GM23338 (cell line): ENCODE measurements at regions not wholly inside any gene's neighbourhood (a gene's known extent, or its start where the extent isn't known, plus 50 kb on each side); places are given as distances from the start of the nearest gene placed in this dataset.

ENCODE experiments used
- ATAC-seq: fragments of 200-7000 bp; cut with Tn5 transposase; 3 replicates; pipeline ENCODE4 v1.9.1; 2020
- DNase-seq: peaks from one replicate; pipeline ENCODE4 v3.0.0-alpha.2; 2015; ENCODE audit warnings: low spot score
- H2AFZ ChIP-seq: fragments of 200-600 bp; sonication (generic); 2 replicates; pipeline ENCODE4 v1.8.0; 2016; ENCODE audit warnings: antibody characterized with exemption, mild to moderate bottlenecking, moderate library complexity
- H3F3A ChIP-seq: fragments of 200-600 bp; sonication (generic); replicated peaks from 2 replicates; pipeline ENCODE4 v1.8.0; 2017; ENCODE audit warnings: antibody characterized with exemption, mixed run types, low read depth
- H3K27ac ChIP-seq: fragments of 200-600 bp; sonication (generic); 2 replicates; pipeline ENCODE4 v1.6.1; 2016; ENCODE audit warnings: low read depth
- H3K27me3 ChIP-seq: fragments of 200-600 bp; sonication (generic); 2 replicates; pipeline ENCODE4 v1.8.0; 2016; ENCODE audit warnings: mild to moderate bottlenecking, mixed run types, moderate library complexity; ENCODE audit not compliant: insufficient read depth
- H3K36me3 ChIP-seq: fragments of 200-600 bp; sonication (generic); 2 replicates; pipeline ENCODE4 v1.8.0; 2016; ENCODE audit warnings: mild to moderate bottlenecking; ENCODE audit not compliant: insufficient read depth
- H3K4me1 ChIP-seq: fragments of 200-600 bp; sonication (generic); 2 replicates; pipeline ENCODE4 v1.8.0; 2016; ENCODE audit warnings: mild to moderate bottlenecking, moderate library complexity; ENCODE audit not compliant: insufficient read depth
- H3K4me2 ChIP-seq: fragments of 200-600 bp; sonication (generic); 2 replicates; pipeline ENCODE4 v1.7.1; 2017; ENCODE audit warnings: mixed run types
- H3K4me3 ChIP-seq: fragments of 200-600 bp; sonication (generic); 2 replicates; pipeline ENCODE4 v1.6.1; 2016; ENCODE audit warnings: mixed run types
- H3K79me2 ChIP-seq: fragments of 200-600 bp; sonication (generic); replicated peaks from 2 replicates; pipeline ENCODE4 v1.8.0; 2017; ENCODE audit warnings: mild to moderate bottlenecking; ENCODE audit not compliant: insufficient read depth
- H3K9me2 ChIP-seq: fragments of 200-600 bp; sonication (generic); 2 replicates; pipeline ENCODE4 v1.8.0; 2017; ENCODE audit not compliant: insufficient read depth
- H4K20me1 ChIP-seq: fragments of 200-600 bp; sonication (generic); replicated peaks from 2 replicates; pipeline ENCODE4 v1.8.0; 2017; ENCODE audit warnings: mild to moderate bottlenecking; ENCODE audit not compliant: insufficient read depth
- H3K27ac Mint-ChIP-seq: 2 replicates; pipeline ENCODE4 v1.8.0; 2020; ENCODE audit warnings: inconsistent platforms, mild to moderate bottlenecking, moderate library complexity, mixed read lengths
- H3K27me3 Mint-ChIP-seq: 3 replicates; pipeline ENCODE4 v1.8.0; 2022; ENCODE audit warnings: low read depth, mild to moderate bottlenecking, moderate library complexity, mixed read lengths, inconsistent platforms; ENCODE audit not compliant: insufficient read depth, poor library complexity
- H3K36me3 Mint-ChIP-seq: 3 replicates; pipeline ENCODE4 v1.8.0; 2021; ENCODE audit warnings: low read depth, mild to moderate bottlenecking, inconsistent platforms, moderate library complexity, mixed read lengths
- H3K4me1 Mint-ChIP-seq: 3 replicates; pipeline ENCODE4 v1.8.0; 2020; ENCODE audit warnings: mild to moderate bottlenecking, inconsistent platforms, mixed read lengths
- H3K4me3 Mint-ChIP-seq: 3 replicates; pipeline ENCODE4 v1.8.0; 2021; ENCODE audit warnings: moderate library complexity, mild to moderate bottlenecking, inconsistent platforms, mixed read lengths
- H3K9me3 Mint-ChIP-seq: 3 replicates; pipeline ENCODE4 v1.8.0; 2020; ENCODE audit warnings: moderate library complexity, mild to moderate bottlenecking, inconsistent platforms, mixed read lengths
- EZH2 ChIP-seq: fragments of 200-600 bp; sonication (generic); IDR thresholded peaks from one replicate; pipeline ENCODE4 v1.8.0; 2017; ENCODE audit warnings: antibody characterized with exemption, mild to moderate bottlenecking, low read depth; ENCODE audit not compliant: unreplicated experiment
- STAT1 ChIP-seq: IDR thresholded peaks from one replicate; pipeline ENCODE4 v1.6.1; 2016; ENCODE audit warnings: antibody characterized with exemption; ENCODE audit not compliant: unreplicated experiment
- ZNF331 ChIP-seq: fragments of 250-450 bp; sonication (Bioruptor Pico); IDR thresholded peaks from 2 replicates; pipeline ENCODE4 v1.5.0; 2020; ENCODE audit warnings: low read depth, mild to moderate bottlenecking, moderate library complexity
- TF ChIP-seq, protein P1 (sequence below): fragments of 250-450 bp; sonication (Bioruptor Pico); IDR thresholded peaks from 2 replicates; pipeline ENCODE4 v1.5.0; 2020; ENCODE audit warnings: mild to moderate bottlenecking, moderate library complexity
- TF ChIP-seq, protein P2 (sequence below): IDR thresholded peaks from one replicate; pipeline ENCODE4 v1.6.1; 2018; ENCODE audit warnings: antibody characterized with exemption; ENCODE audit not compliant: unreplicated experiment
- TF ChIP-seq, protein P3 (sequence below): IDR thresholded peaks from 2 replicates; pipeline ENCODE4 v1.6.1; 2016; ENCODE audit warnings: antibody characterized with exemption
- TF ChIP-seq, protein P4 (sequence below), 2 experiments: fragments of 200-600 bp in 1 of 2; sonication (generic) in 1 of 2; conservative IDR thresholded peaks; 2 replicates each; pipeline versions ENCODE4 v1.5.1 to v1.6.1; 2016 to 2017; ENCODE audit warnings: antibody characterized with exemption in 2 of 2, low read depth in 2 of 2, mild to moderate bottlenecking in 2 of 2, moderate library complexity in 1 of 2

DNA sequence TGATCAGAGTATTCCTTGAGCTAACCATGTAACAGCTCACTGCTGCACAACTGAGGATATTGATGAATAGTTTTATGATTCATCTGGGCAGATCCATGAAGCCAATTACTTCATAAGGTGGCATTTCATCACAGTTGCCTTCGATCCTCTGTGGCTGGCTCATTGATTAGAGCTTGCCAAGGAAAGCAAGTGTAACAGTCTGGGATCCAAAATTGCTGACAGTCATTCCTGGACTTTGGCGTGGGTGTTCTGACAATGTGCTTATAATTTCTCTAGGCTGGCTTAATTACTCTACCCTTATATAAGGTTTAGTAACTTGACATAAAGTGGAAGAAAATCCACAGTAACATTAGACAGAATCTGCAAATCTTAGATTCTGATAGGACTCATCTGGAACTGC is 551.3 kb upstream of the CDH4 start:
- Histone ChIP-seq H3F3A (no peaks in the 10 kb centered on the region), H2AFZ (no peak overlapping the region), H3K9me2 (no peaks in the 10 kb centered on the region), H3K27ac (no peak overlapping the region), H3K4me2 (no peak overlapping the region), H3K79me2 (no peaks in the 10 kb centered on the region), H3K4me3 (no peak overlapping the region), H3K27me3 (no peaks in the 10 kb centered on the region), H3K36me3 (no peaks in the 10 kb centered on the region), H4K20me1 (no peaks in the 10 kb centered on the region), H3K4me1 (no peaks in the 10 kb centered on the region)
- ATAC-seq = no peak
- Mint-ChIP-seq H3K27me3 (peaks cover 3% of the 10 kb centered on the region), H3K27ac (no peak overlapping the region), H3K36me3 (peaks cover 11% of the 10 kb centered on the region), H3K4me1 (peaks cover 17% of the 10 kb centered on the region; the same call in 2 of the 3 replicates), H3K9me3 (peaks cover 16% of the 10 kb centered on the region), H3K4me3 (no peak overlapping the region)
- TF ChIP-seq, protein P1, sequence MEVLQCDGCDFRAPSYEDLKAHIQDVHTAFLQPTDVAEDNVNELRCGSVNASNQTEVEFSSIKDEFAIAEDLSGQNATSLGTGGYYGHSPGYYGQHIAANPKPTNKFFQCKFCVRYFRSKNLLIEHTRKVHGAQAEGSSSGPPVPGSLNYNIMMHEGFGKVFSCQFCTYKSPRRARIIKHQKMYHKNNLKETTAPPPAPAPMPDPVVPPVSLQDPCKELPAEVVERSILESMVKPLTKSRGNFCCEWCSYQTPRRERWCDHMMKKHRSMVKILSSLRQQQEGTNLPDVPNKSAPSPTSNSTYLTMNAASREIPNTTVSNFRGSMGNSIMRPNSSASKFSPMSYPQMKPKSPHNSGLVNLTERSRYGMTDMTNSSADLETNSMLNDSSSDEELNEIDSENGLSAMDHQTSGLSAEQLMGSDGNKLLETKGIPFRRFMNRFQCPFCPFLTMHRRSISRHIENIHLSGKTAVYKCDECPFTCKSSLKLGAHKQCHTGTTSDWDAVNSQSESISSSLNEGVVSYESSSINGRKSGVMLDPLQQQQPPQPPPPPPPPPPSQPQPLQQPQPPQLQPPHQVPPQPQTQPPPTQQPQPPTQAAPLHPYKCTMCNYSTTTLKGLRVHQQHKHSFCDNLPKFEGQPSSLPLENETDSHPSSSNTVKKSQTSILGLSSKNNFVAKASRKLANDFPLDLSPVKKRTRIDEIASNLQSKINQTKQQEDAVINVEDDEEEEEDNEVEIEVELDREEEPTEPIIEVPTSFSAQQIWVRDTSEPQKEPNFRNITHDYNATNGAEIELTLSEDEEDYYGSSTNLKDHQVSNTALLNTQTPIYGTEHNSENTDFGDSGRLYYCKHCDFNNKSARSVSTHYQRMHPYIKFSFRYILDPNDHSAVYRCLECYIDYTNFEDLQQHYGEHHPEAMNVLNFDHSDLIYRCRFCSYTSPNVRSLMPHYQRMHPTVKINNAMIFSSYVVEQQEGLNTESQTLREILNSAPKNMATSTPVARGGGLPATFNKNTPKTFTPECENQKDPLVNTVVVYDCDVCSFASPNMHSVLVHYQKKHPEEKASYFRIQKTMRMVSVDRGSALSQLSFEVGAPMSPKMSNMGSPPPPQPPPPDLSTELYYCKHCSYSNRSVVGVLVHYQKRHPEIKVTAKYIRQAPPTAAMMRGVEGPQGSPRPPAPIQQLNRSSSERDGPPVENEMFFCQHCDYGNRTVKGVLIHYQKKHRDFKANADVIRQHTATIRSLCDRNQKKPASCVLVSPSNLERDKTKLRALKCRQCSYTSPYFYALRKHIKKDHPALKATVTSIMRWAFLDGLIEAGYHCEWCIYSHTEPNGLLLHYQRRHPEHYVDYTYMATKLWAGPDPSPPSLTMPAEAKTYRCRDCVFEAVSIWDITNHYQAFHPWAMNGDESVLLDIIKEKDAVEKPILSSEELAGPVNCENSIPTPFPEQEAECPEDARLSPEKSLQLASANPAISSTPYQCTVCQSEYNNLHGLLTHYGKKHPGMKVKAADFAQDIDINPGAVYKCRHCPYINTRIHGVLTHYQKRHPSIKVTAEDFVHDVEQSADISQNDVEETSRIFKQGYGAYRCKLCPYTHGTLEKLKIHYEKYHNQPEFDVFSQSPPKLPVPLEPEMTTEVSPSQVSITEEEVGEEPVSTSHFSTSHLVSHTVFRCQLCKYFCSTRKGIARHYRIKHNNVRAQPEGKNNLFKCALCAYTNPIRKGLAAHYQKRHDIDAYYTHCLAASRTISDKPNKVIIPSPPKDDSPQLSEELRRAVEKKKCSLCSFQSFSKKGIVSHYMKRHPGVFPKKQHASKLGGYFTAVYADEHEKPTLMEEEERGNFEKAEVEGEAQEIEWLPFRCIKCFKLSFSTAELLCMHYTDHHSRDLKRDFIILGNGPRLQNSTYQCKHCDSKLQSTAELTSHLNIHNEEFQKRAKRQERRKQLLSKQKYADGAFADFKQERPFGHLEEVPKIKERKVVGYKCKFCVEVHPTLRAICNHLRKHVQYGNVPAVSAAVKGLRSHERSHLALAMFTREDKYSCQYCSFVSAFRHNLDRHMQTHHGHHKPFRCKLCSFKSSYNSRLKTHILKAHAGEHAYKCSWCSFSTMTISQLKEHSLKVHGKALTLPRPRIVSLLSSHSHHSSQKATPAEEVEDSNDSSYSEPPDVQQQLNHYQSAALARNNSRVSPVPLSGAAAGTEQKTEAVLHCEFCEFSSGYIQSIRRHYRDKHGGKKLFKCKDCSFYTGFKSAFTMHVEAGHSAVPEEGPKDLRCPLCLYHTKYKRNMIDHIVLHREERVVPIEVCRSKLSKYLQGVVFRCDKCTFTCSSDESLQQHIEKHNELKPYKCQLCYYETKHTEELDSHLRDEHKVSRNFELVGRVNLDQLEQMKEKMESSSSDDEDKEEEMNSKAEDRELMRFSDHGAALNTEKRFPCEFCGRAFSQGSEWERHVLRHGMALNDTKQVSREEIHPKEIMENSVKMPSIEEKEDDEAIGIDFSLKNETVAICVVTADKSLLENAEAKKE (CRISPR knock-in tag) = no peak
- TF ChIP-seq ZNF331 = no peak
- no peak for TF ChIP-seq EZH2
- TF ChIP-seq, protein P2, sequence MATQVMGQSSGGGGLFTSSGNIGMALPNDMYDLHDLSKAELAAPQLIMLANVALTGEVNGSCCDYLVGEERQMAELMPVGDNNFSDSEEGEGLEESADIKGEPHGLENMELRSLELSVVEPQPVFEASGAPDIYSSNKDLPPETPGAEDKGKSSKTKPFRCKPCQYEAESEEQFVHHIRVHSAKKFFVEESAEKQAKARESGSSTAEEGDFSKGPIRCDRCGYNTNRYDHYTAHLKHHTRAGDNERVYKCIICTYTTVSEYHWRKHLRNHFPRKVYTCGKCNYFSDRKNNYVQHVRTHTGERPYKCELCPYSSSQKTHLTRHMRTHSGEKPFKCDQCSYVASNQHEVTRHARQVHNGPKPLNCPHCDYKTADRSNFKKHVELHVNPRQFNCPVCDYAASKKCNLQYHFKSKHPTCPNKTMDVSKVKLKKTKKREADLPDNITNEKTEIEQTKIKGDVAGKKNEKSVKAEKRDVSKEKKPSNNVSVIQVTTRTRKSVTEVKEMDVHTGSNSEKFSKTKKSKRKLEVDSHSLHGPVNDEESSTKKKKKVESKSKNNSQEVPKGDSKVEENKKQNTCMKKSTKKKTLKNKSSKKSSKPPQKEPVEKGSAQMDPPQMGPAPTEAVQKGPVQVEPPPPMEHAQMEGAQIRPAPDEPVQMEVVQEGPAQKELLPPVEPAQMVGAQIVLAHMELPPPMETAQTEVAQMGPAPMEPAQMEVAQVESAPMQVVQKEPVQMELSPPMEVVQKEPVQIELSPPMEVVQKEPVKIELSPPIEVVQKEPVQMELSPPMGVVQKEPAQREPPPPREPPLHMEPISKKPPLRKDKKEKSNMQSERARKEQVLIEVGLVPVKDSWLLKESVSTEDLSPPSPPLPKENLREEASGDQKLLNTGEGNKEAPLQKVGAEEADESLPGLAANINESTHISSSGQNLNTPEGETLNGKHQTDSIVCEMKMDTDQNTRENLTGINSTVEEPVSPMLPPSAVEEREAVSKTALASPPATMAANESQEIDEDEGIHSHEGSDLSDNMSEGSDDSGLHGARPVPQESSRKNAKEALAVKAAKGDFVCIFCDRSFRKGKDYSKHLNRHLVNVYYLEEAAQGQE = no peak
- TF ChIP-seq, protein P3, sequence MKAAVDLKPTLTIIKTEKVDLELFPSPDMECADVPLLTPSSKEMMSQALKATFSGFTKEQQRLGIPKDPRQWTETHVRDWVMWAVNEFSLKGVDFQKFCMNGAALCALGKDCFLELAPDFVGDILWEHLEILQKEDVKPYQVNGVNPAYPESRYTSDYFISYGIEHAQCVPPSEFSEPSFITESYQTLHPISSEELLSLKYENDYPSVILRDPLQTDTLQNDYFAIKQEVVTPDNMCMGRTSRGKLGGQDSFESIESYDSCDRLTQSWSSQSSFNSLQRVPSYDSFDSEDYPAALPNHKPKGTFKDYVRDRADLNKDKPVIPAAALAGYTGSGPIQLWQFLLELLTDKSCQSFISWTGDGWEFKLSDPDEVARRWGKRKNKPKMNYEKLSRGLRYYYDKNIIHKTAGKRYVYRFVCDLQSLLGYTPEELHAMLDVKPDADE = no peak
- TF ChIP-seq STAT1 = no peak
- TF ChIP-seq, protein P4, sequence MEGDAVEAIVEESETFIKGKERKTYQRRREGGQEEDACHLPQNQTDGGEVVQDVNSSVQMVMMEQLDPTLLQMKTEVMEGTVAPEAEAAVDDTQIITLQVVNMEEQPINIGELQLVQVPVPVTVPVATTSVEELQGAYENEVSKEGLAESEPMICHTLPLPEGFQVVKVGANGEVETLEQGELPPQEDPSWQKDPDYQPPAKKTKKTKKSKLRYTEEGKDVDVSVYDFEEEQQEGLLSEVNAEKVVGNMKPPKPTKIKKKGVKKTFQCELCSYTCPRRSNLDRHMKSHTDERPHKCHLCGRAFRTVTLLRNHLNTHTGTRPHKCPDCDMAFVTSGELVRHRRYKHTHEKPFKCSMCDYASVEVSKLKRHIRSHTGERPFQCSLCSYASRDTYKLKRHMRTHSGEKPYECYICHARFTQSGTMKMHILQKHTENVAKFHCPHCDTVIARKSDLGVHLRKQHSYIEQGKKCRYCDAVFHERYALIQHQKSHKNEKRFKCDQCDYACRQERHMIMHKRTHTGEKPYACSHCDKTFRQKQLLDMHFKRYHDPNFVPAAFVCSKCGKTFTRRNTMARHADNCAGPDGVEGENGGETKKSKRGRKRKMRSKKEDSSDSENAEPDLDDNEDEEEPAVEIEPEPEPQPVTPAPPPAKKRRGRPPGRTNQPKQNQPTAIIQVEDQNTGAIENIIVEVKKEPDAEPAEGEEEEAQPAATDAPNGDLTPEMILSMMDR (conservative IDR thresholded peaks at IDR 0.05; ENCODE audit: low read depth in 2 of 2) = no peak
- no peak for DNase-seq
